Heart left ventricle (tissue), 13 donors: ENCODE measurements at regions not wholly inside any gene's neighbourhood (a gene's known extent, or its start where the extent isn't known, plus 50 kb on each side); places are given as distances from the start of the nearest gene placed in this dataset.

Experiments used
- POLR2A ChIP-seq, 2 donors: fragments of 450-650 bp; IDR thresholded peaks; one replicate each; pipeline ENCODE4 v1.6.1; 2017; ENCODE audit warnings: antibody characterized with exemption in 2 of 2, mild to moderate bottlenecking in 2 of 2, moderate library complexity in 2 of 2
- TF ChIP-seq, protein P1 (sequence below), 12 donors: fragments of 200-600 bp; sonication (generic) in 4 of 12; IDR thresholded peaks; one replicate each; pipeline versions ENCODE4 v1.5.0 to v1.8.0; 2018 to 2022; ENCODE audit warnings: antibody characterized with exemption in 12 of 12, mild to moderate bottlenecking in 5 of 12
- donor health status: ischemic (EF 13 %, LVEDD 7.1; RV severe dilation, severe dysfunction).
- donor health status: DM: no; HTN: yes; CAD: no.
- donor health status: DM: no; HTN: no; CAD: no.
- donor health status: ischemic (EF 25% LVEDD 6.9; RV normal size, moderate dysfunction).
- donor health status: ischemic (EF 25% LVEDD 5.7; RV mildly dilated, moderate dysfunction).
- donor health status: ischemic (EF 35%, LVEDD 5.7; RV mildly dilated, moderate dysfunction).
- donor health status: nonischemic (EF 11% LVEDD 7.7; RV severe dilation, severe dysfunction).
- donor health status: DM: yes; HTN: yes; CAD: no.
- donor health status: PGD.
- donor health status: ischemic (EF 29% LVEDD 5.4; RV normal size, mild dysfunction).
- donor health status: nonischemic (EF 23%, LVEDD 6.1; RV moderate dilation, normal function).

DNA sequence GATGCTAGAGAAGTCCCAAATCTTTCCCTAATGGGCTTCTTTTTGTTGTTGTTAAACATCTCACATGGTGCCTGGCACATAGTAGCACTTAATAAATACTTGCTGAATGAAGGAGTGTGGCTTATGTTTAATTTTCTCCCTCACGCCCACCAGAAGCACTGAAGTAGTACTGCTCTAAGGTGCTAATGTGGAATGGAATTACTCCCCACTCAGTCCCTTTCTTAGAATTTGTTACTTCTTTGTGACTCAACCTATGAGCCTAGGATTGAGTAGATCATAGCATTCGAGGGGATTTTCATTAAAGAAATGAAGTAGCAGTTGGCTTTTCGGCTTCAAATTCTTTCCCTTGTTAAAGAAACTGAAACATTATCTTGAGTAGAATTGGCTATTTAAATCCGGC, 192.8 kb downstream of the CLIC5 start:
- no peak for TF ChIP-seq POLR2A (IDR thresholded peaks at IDR 0.05)
- TF ChIP-seq, protein P1, sequence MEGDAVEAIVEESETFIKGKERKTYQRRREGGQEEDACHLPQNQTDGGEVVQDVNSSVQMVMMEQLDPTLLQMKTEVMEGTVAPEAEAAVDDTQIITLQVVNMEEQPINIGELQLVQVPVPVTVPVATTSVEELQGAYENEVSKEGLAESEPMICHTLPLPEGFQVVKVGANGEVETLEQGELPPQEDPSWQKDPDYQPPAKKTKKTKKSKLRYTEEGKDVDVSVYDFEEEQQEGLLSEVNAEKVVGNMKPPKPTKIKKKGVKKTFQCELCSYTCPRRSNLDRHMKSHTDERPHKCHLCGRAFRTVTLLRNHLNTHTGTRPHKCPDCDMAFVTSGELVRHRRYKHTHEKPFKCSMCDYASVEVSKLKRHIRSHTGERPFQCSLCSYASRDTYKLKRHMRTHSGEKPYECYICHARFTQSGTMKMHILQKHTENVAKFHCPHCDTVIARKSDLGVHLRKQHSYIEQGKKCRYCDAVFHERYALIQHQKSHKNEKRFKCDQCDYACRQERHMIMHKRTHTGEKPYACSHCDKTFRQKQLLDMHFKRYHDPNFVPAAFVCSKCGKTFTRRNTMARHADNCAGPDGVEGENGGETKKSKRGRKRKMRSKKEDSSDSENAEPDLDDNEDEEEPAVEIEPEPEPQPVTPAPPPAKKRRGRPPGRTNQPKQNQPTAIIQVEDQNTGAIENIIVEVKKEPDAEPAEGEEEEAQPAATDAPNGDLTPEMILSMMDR (IDR thresholded peaks at IDR 0.05) = no peak
